Hematopoietic multipotent progenitor cell treated with erythropoietin and hydrocortisone succinate and interleukin-3 and kit ligand, for 8 days (in vitro differentiated cells): ENCODE measurements at regions not wholly inside any gene's neighbourhood (a gene's known extent, or its start where the extent isn't known, plus 50 kb on each side); places are given as distances from the start of the nearest gene placed in this dataset.

Source experiments
- DNase-seq: peaks from one replicate; pipeline ENCODE4 v3.0.0-alpha.2; 2015

GRCh38 chr15:77860071-77860691, 217.3 kb downstream of the TBC1D2B start:
- no peak for DNase-seq

GRCh38 chr15:77859491-77860060, 217.9 kb downstream of the TBC1D2B start:
- no peak for DNase-seq

DNA sequence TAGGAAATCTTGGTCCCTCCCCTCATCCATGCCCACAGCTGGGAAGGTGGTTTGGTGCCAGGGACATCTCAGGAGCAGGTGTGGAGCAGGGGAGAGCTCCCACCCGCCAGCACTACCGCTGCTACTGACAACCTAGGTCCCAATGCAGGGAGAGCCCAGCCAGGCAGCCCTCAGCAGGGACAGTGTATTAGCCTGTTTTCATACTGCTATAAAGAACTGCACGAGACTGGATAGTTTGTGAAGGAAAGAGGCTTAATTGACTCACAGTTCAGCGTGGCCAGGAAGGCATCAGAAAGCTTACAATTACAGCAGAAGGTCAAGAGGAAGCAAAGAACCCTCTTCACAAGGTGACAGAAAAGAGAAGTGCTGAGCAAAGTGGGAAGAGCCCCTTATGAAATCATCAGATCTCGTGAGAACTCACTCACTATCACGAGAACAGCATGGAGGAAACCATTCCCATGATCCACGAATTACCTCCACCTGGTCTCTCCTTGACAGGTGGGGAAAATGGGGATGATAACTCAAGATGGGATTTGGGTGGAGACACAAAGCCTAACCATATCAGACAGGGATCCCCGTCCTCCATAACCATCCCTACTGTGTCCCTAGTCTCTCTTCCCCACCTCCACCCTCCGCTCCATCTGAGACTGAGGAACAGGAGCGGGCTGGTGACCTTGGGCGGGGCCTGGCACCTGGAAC, 218.6 kb downstream of the TBC1D2B start:
- no peak for DNase-seq

DNA sequence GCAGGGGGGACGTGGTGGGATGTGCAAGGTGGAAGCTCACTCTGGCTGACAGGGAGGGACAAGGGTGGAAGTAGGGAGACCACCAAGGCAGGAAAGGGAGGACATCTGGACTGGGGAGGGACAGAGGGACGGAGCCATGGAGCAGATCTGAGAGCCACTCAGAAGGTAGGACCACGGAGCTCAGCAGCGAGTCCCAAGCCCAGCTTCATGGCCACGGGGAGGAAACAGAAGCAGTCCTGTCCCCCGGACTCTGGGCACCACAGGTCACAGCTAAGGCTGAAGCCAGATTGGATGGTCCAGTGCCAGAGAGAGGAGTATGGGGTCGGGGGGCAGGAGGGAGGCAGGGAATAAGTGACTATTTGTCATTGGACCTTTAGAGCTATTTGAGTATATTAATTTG, 220.1 kb downstream of the TBC1D2B start:
- DNase-seq = no peak

DNA sequence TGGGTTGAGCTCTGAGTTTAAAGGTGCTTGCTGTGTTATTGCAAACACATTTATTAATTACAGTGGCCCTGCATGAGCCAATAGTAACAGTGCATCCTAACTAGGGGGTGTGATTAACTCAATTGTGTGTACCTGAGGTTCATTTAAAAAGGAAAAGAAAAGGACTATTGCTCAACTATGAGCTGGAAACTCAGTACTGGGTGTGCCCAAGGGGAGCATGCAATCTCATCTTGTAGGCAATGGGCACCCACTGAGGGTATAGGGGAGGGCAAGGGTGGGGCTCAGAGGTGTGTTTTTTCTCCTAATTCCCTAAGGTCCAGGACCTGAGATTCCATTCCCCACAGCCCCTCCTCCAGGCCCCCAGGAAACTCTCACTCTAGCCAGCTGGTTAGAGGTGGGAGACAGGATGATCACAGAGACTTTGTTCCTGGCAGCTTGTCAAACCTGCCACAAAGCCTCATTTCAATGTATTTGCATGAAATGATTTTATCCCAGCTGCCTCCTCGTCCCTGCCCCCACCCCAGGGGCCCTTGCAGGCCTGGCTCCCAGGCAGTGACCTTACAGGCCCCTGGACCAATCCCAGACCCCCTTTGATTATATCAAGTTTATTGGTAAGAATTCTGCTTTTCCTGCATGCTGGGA, 220.7 kb downstream of the TBC1D2B start:
- DNase-seq = no peak

- DNase-seq = no peak
These were observed 221.6 kb downstream of the TBC1D2B start for GRCh38 chr15:77855871-77856270.

- no peak for DNase-seq
These were observed 222.3 kb upstream of the LINGO1 start for GRCh38 chr15:77854980-77855379.

GRCh38 chr15:77853910-77854309, 221.2 kb upstream of the LINGO1 start:
- DNase-seq = no peak

- no peak for DNase-seq
These were observed 220.3 kb upstream of the LINGO1 start for GRCh38 chr15:77853008-77853328.

DNA sequence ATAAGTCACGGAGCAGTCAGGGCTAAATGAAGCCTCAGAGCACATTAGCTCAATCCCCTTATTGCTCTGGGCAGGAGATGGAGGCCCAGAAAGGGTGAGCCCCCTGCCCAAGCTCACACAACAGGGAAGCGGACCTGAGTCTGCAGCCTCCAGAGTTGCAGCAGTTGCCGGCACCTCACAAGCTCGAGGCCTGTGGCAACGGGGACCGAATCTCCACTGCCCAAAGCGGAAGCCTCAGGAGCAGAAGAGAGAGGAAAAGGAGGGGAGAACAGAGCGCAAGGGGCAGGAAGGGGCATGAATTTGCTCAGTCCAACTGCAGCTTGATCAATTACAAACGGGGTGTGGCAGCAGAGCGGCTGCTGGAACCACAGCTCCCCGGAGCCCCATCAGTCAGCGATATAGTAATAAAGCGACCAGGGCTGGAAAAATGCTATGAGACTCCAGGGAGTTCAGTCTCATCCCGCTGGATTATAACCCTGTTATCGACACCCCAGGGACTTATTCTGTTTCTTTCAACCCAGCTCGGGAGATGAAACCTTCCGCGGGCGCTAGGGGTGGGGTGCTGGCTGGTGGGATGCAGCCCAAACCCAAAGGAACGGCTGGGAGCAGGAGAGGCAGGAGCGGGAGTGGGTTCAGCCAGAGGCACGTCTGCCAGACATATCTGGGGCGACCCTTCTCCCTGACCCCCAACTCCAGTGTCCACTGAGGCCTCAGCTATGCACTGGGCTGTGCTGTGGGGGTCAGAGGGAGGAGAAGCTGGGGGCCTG, 219.7 kb upstream of the LINGO1 start:
- DNase-seq = no peak

- DNase-seq = no peak
These were observed 219.0 kb upstream of the LINGO1 start for GRCh38 chr15:77851691-77852090.

GRCh38 chr15:77851086-77851485, 218.4 kb upstream of the LINGO1 start:
- no peak for DNase-seq

DNA sequence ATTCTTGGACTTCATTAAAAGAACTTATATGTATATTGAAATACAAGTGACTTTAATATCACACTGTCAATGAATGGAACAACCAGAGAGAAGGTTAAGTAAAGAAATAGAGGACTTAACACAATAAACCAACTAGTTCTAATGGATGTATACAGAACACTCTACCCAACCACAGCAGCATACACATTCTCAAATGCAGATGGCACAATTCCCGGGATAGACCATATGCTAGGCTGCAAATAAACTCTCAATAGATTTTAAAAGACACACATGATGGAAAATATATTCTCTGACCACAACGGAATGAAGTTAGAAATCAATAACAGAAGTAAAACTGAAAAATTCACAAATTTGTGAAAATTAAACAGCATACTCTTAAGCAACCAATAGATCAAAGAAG, 214.3 kb upstream of the LINGO1 start:
- DNase-seq = no peak

DNA sequence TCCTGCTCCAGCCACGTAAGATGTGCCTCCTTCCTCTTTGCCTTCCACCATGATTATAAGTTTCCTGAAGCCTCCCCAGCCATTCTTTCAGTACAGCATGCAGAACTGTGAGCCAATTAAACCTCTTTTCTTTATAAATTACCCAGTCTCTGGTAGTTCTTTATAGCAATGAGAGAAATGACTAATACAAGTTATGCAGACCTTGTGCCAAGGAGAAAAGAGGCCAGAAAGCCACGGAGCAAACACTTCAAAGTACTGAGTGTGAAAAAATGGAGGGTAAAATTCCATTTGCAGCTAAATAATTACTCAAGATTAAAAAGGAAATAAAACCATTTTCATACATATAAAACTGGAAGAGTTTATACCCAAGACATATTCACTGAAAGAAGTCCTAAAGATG, 213.6 kb upstream of the LINGO1 start:
- no peak for DNase-seq

- no peak for DNase-seq
These were observed 212.2 kb upstream of the LINGO1 start for GRCh38 chr15:77844798-77845446.

DNA sequence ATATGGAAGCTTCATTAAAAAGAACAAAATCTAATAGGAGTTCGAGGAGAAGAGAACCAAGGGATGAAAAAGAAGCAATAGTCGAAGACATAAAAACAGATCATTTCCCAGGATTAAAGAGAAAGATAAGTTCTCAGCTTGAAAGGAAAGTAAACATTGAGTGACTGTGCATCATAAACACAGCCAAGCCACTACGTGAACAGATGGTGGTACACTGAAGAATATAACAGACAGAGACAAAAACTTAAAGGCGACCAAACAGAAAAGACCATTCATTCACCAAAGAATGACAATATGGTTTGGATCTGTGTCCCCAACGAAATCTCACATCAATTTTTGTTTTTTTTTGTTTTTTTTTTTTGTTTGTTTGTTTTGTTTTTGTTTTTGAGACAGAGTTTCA, 210.8 kb upstream of the LINGO1 start:
- DNase-seq = no peak

DNA sequence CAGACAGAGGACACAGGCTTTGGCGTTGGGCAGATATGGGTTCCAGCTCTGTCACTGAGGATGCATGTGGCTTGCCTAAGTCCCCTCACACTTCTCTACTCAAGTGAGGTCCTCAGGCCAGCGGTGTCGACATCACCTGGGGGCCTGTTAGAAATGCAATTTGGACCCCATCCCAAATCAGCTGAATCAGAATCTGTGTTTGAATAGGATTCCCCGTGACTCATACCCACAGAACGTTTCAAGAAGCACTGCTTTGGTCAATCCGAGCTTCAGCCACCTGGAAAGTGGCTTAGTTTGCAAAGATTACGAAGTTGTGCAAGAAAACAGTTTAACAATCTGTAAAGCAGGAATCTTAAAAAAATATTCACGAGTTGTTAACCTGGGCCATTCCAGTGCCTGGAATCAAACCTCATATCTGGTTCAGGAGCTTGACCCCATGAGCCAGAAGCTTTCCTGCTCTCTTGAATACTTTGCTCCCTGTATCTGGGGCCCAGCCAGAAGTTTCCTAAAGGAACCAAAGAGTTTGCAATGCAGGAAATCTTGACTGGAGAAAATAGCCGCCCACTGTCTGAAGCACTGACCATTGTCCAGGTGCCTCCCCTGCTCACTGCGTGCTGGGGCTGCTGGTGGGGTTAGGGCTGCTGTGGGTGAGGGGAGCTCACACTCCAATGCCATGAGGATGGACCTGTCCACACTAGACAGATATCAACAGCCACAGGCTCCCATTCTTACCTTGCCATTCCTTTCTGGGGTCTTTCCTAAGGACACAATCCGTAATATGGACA, 208.5 kb upstream of the LINGO1 start:
- DNase-seq = no peak

DNA sequence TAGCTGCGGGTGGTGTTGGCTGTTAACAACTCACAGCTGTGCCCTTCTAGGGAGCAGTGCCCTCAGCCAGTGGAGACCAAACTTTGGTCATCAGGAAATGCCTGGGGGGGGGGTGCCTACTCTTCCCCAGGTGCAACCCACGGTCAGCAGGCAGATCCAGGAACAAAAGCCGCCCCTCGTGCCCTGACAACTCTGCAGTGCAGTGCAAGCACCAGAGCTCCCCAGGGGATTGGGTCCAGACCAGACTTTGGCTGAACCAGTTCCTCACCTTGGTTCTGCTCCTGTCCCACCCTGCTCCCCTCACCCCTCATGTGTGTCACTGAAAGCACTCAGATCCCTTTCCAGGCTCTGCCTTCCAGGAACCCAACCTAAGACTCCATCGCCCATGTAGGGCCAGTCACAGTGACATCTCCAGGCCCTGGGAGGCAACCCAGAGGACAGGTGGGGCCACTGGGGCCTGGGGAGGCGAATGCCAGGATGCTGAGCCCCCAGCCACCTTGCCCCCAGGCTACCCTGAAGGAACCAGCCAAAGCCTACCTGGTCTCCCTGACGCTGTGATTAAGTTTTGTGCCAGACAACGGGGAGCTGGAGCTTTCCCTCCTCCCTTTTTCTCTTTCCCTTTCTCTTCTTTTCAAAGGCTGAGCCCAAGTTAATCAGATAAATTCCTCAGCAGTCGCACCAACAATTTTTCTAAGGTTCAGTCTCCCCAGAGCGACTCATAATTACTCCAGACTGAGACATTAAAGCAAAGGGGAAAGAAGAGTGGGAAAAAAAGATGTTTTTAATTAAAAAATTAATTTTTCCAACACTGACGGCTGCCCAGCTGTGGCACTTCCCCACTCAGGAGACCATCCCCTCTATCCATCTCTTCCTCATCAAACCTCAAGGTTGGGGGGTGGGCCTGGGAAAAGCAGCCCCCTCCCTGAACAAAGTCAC, 207.5 kb upstream of the LINGO1 start:
- no peak for DNase-seq

GRCh38 chr15:77839456-77839855, 206.7 kb upstream of the LINGO1 start:
- no peak for DNase-seq

GRCh38 chr15:77838595-77838994, 205.9 kb upstream of the LINGO1 start:
- DNase-seq = no peak

DNA sequence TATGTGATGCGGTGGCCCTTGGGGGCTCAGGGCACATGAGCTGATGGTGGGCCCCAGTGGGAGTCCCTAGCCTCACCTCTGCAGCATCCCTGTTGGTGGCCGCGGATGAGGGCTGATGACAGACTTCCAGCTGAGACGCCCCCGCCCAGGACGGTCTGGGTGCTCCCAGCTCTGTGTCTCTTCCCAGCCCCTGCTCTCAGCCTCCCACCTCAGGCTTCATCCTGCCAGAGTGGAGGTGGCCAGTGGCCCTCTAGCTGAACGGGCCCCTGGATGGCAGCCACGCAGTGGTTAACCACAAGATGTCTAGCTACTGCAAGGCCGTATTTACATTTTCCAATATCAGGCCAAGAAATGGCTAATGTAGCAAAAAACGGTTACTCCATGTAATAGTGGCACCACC, 205.3 kb upstream of the LINGO1 start:
- DNase-seq = no peak
